HEK293T (cell line): ENCODE measurements at regions not wholly inside any gene's neighbourhood (a gene's known extent, or its start where the extent isn't known, plus 50 kb on each side); places are given as distances from the start of the nearest gene placed in this dataset.

Experiments used
- BHLHE40 ChIP-seq: fragments of 450-650 bp; IDR thresholded peaks from 2 replicates; pipeline ENCODE4 v1.6.1; 2016; ENCODE audit warnings: mild to moderate bottlenecking, moderate library complexity, borderline replicate concordance
- HDGF ChIP-seq: fragments of 450-650 bp; IDR thresholded peaks from 2 replicates; pipeline ENCODE4 v1.6.1; 2017; ENCODE audit warnings: antibody characterized with exemption, borderline replicate concordance
- SP1 ChIP-seq: fragments of 450-650 bp; IDR thresholded peaks from 2 replicates; pipeline ENCODE4 v1.6.1; 2017
- ZNF384 ChIP-seq: fragments of 450-650 bp; IDR thresholded peaks from 2 replicates; pipeline ENCODE4 v1.6.1; 2016

GRCh38 chr3:23079976-23080375 is 123.2 kb upstream of the UBE2E2 start:
- TF ChIP-seq ZNF384 (no peak), BHLHE40 (no peak), SP1 (no peak), HDGF (no peak)
